BLaER1 (cell line): ENCODE measurements at regions not wholly inside any gene's neighbourhood (a gene's known extent, or its start where the extent isn't known, plus 50 kb on each side); places are given as distances from the start of the nearest gene placed in this dataset.
"Not testable (repeated sequence)": the region's sequence is repeated elsewhere in the genome, so short reads cannot be mapped to it uniquely, and the experiment has no call there.

ENCODE experiments used
- H3K27ac ChIP-seq: shearing (Covaris generic); formaldehyde crosslinking; 2 replicates; pipeline ENCODE4 v1.8.1; 2022
- H3K27me3 ChIP-seq: shearing (Covaris generic); formaldehyde crosslinking; 2 replicates; pipeline ENCODE4 v1.8.1; 2022
- H3K36me3 ChIP-seq: shearing (Covaris generic); formaldehyde crosslinking; 2 replicates; pipeline ENCODE4 v1.8.1; 2022
- H3K4me1 ChIP-seq: shearing (Covaris generic); formaldehyde crosslinking; 2 replicates; pipeline ENCODE4 v1.8.1; 2022
- H3K4me2 ChIP-seq: shearing (Covaris generic); formaldehyde crosslinking; 2 replicates; pipeline ENCODE4 v1.8.1; 2022
- H3K4me3 ChIP-seq: shearing (Covaris generic); formaldehyde crosslinking; 2 replicates; pipeline ENCODE4 v1.8.1; 2022
- H3K9ac ChIP-seq: shearing (Covaris generic); formaldehyde crosslinking; 2 replicates; pipeline ENCODE4 v1.8.1; 2022
- H3K9me3 ChIP-seq: shearing (Covaris generic); formaldehyde crosslinking; 2 replicates; pipeline ENCODE4 v1.8.1; 2022
- H4K20me1 ChIP-seq: shearing (Covaris generic); formaldehyde crosslinking; 2 replicates; pipeline ENCODE4 v1.8.1; 2022
- Cebpa-rat ChIP-seq: shearing (Covaris generic); IDR thresholded peaks from 2 replicates; pipeline ENCODE4 v1.8.1; 2022

DNA sequence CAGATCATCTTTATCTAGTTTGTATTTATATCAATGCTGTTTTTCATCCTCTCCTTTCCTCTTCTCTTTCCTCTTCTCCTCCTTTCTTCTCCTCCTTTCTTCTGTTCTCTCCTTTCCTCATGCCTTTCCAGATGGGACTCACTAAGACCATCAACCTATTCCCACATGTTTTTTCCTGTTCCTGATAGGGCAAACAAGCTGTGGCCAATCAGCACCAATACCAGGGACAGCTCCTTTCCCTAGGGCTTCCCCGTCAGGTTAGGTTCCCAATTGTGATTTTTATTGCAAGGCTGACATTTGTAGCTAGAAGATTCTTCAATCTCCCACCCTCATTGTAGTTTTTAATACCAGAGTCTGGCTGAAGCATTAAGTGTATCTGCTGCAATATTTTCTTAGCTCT is 76.3 kb upstream of the COL8A1 start:
- Histone ChIP-seq H4K20me1 (no peaks in the 10 kb centered on the region), H3K27me3 (no peaks in the 10 kb centered on the region), H3K4me2 (no peak overlapping the region), H3K27ac (no peak overlapping the region), H3K9me3 (0 out of 2 replicates have a peak, but pooled peaks cover 2% of the 10 kb centered on the region), H3K36me3 (no peaks in the 10 kb centered on the region), H3K9ac (no peak overlapping the region), H3K4me1 (no peaks in the 10 kb centered on the region), H3K4me3 (no peak overlapping the region)
- no peak for TF ChIP-seq Cebpa-rat

DNA sequence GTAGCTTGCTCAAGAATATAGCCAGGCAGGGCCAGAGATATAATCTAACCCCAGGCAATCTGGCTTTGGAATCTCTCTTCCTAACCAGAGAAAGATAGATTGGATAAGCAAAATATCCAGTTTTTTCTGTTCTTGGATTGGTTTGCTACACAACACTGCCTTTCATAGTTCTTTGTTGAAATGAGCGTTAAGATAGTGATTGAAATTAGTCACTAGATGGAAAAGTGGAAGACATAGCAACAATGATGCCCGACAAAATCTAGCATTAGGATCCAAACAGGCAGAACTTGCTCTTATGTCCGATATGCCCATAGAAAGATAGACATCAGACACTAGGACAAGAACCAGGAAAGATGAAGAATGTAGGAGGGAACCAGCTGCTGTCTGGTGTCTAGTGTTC is 77.3 kb upstream of the COL8A1 start:
- H3K9ac ChIP-seq, result no peak overlapping the region
- H3K27ac ChIP-seq, result no peak overlapping the region
- H3K4me2 ChIP-seq, result no peak overlapping the region
- 0 out of 2 replicates have a peak, but pooled peaks cover under 1% of the 10 kb centered on the region for H3K9me3 ChIP-seq
- H3K27me3 ChIP-seq, result no peaks in the 10 kb centered on the region
- no peaks in the 10 kb centered on the region for H3K4me1 ChIP-seq
- TF ChIP-seq Cebpa-rat, result no peak
- no peaks in the 10 kb centered on the region for H3K36me3 ChIP-seq
- no peaks in the 10 kb centered on the region for H4K20me1 ChIP-seq
- no peak overlapping the region for H3K4me3 ChIP-seq

DNA sequence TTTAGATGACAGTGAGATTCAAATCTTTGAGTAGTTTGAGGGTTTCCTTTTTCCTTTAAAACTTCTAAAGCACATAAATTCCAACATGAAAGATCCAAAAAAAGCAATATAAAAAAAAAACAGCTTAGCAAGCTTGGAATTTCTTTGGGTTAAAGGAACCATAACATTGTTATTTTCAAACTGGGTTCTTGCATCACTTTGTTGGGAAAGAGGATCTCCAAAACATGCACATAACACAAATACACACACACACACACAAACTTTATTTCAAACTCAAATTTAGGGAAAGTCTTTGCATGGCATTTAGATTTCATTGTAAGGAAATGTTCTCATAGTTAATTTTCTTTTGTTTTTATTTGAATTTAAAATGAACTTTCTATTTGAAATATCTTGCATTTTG is 79.2 kb upstream of the COL8A1 start:
- H3K27ac ChIP-seq, result no peak overlapping the region
- H3K36me3 ChIP-seq, result no peaks in the 10 kb centered on the region
- no peak overlapping the region for H3K4me2 ChIP-seq
- no peaks in the 10 kb centered on the region for H3K4me1 ChIP-seq
- no peaks in the 10 kb centered on the region for H3K27me3 ChIP-seq
- H4K20me1 ChIP-seq, result no peaks in the 10 kb centered on the region
- TF ChIP-seq Cebpa-rat, result no peak
- H3K9ac ChIP-seq, result no peak overlapping the region
- H3K9me3 ChIP-seq, result no peaks in the 10 kb centered on the region
- H3K4me3 ChIP-seq, result no peak overlapping the region

DNA sequence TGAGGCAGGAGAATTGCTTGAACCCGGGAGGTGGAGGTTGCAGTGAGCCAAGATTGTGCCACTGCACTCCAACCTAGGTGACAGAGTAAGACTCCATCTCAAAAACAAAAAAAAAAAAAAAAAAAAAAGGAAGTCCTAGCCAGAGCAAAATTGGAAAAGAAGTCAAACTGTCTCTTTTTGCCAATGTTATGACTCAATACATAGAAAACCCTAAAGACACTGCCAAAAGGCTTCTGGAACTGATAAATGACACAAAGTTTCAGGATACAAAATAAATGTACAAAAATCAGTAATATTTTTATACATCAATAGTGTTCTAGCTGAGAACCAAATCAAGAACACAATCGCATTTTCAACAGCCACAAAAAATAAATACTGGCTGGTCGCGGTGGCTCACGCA is 82.5 kb upstream of the COL8A1 start:
- H3K27ac ChIP-seq, H3K9me3 ChIP-seq, H3K4me3 ChIP-seq, H3K4me1 ChIP-seq, H3K27me3 ChIP-seq, H4K20me1 ChIP-seq, H3K36me3 ChIP-seq, H3K9ac ChIP-seq, H3K4me2 ChIP-seq: not testable (repeated sequence)

DNA sequence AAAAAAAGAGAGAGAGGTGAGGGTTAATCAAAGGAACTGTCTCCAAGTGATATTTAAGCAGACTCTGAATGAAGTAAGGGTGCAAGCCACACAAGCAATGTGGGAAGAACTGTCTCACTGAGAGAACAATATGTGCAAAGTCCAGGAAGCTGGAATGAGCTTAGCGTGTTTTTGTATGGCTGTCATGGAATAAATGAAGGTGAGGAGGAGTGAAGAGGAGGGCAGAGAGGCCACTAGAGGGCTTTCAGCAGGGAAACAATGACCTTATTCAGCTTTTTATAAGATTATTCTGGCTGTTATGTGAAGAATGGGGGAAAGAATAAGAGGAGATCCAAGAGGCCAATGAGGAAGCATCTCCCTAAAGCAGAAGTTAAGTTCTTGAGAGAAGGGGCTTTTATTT is 86.9 kb upstream of the COL8A1 start:
- no peak overlapping the region for H3K9ac ChIP-seq
- no peaks in the 10 kb centered on the region for H3K4me1 ChIP-seq
- no peaks in the 10 kb centered on the region for H3K27me3 ChIP-seq
- no peak overlapping the region for H3K4me3 ChIP-seq
- H3K27ac ChIP-seq, result no peak overlapping the region
- no peak for TF ChIP-seq Cebpa-rat
- H4K20me1 ChIP-seq, result no peaks in the 10 kb centered on the region
- no peak overlapping the region for H3K4me2 ChIP-seq
- H3K9me3 ChIP-seq, result no peaks in the 10 kb centered on the region
- H3K36me3 ChIP-seq, result no peaks in the 10 kb centered on the region

DNA sequence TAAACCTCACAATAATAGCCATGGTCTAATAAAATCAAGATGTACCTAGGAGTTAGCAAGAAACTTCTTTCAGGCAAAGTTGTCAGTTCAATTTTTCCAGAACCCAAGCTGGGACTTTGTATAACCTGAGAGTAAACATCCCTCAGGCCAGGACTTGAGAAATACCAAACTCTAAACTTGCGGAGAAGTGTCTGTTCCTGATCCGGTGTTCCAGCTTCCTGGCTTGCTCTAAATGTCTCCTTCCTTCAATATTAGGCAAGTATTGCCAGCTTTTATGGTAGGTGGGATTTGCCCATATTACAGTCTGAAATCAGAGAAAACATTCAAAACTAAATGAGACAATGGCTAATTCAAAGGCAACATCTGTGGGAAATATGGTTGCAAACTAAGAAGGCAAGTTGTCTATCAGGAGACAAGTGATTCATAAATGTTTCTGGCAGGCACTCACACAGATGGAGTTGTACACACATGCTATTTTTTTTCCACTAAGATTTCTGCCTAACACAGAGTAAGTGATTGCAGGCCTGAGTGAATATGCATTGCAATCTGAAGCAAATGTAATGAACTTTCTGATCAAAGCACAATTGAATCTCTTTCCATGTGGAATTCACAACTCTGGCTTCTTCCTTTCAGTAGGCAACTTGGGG is 88.3 kb upstream of the COL8A1 start:
- Histone ChIP-seq H3K4me3 (no peak overlapping the region), H3K27me3 (no peaks in the 10 kb centered on the region), H3K36me3 (no peaks in the 10 kb centered on the region), H4K20me1 (no peaks in the 10 kb centered on the region), H3K4me2 (no peak overlapping the region), H3K9me3 (no peaks in the 10 kb centered on the region), H3K4me1 (no peaks in the 10 kb centered on the region), H3K9ac (no peak overlapping the region), H3K27ac (no peak overlapping the region)
- no peak for TF ChIP-seq Cebpa-rat

DNA sequence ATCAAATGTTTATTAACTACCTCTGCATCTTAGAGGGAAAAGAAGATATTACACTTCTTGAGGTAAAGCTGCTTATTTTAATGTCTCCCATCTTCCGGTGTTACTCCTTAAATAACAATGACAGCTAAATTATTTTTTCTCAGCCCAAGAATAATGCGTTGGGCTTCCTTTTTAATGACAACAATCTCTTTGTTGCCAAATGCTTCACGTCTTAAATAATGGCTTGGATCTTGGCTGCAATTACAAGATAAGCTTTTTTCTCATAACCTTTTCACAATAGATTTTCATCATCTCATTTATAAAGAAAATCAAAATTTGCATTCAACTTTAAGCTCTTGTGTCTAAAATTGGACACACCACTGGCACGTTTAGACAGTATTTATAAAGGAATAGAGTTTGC is 89.2 kb upstream of the COL8A1 start:
- H3K9ac ChIP-seq, result no peak overlapping the region
- TF ChIP-seq Cebpa-rat, result no peak
- no peak overlapping the region for H3K27ac ChIP-seq

DNA sequence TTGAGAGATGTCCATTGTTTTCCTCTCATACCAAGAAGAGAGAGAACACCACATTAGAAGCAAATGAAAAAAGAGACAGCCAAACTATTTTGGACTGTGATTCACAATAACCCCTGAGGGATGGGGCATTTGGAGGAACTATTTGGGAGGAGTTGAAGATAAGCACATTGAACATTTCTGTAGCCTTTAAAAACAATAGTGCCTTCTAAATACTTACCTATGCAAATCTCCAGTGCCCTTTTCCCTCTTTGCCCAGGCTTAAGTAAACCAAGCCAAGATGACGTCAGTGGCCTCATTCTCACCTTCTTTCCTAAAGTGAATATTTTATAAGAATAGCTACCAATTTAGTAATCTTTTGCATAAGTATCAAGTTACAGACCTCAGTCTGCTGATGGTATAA is 89.7 kb upstream of the COL8A1 start:
- H3K27ac ChIP-seq, result no peak overlapping the region
- no peaks in the 10 kb centered on the region for H3K27me3 ChIP-seq
- no peak for TF ChIP-seq Cebpa-rat

More for the DNA sequence above, 89.2 kb upstream of the COL8A1 start:
- Histone ChIP-seq H3K27me3 (no peaks in the 10 kb centered on the region), H3K4me2 (no peak overlapping the region), H3K36me3 (no peaks in the 10 kb centered on the region), H4K20me1 (no peaks in the 10 kb centered on the region), H3K9me3 (no peaks in the 10 kb centered on the region), H3K4me3 (no peak overlapping the region), H3K4me1 (no peaks in the 10 kb centered on the region)

DNA sequence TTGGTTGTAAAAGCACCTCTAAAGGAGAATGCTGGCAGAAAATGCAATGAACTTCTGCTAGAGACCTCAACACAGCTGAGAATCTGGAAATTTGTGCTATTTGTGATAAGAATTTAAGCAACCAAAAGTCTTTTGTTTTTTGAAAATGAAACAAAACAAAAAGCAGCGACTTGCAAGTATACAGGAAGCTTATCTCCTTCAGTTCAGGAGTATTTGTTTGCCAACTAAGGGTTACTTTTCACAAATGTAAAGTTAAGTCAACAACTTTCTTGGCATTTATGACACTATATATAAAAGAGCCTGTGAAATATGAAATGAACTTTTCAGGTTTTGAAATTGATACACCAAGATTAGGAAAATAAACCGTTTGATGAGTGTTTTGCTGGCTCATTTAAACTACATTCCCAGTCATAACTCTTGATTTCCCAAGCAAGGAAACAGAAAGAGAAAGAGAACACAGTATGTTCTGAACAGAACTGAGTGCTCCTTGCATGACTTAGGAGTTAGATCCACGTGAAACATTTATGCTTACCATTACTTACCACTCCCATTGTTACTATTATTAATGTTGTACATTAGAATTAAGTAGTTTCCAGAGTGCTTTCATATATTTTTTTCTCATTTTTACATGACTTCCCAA is 92.3 kb upstream of the COL8A1 start:
- no peak for TF ChIP-seq Cebpa-rat
- Histone ChIP-seq H3K27ac (no peak overlapping the region), H3K4me1 (no peaks in the 10 kb centered on the region), H3K9ac (no peak overlapping the region), H3K9me3 (no peaks in the 10 kb centered on the region), H4K20me1 (no peaks in the 10 kb centered on the region), H3K4me3 (no peak overlapping the region), H3K4me2 (no peak overlapping the region), H3K36me3 (no peaks in the 10 kb centered on the region), H3K27me3 (no peaks in the 10 kb centered on the region)

More for the DNA sequence above, 89.7 kb upstream of the COL8A1 start:
- no peak overlapping the region for H3K9ac ChIP-seq
- H3K4me3 ChIP-seq, result no peak overlapping the region
- no peaks in the 10 kb centered on the region for H3K36me3 ChIP-seq
- H3K4me2 ChIP-seq, result no peak overlapping the region
- no peaks in the 10 kb centered on the region for H3K9me3 ChIP-seq
- no peaks in the 10 kb centered on the region for H3K4me1 ChIP-seq
- no peaks in the 10 kb centered on the region for H4K20me1 ChIP-seq

DNA sequence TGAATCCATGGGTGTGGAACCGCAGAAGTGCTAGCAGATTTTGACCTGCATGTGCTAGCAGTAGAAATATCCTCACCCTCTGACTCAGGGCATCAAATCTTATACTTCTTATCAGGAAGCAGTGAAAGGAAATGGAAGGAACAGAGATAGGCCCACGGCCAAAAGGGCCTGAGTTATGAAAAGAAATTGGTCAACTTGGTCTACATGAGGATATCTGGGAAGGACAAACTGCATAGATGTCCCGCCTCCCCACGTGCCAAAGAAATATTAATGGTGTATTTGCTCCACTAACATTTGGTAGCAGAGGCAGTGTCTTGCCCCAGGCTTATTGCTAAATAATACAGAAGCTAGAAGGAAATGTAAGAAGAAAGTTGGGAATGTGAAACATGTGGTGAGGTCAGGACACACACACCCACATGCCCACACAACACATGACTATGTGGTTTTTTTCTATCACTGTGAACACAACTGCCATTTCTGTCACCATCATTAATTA is 93.6 kb upstream of the COL8A1 start:
- H3K9me3 ChIP-seq, result peaks cover 4% of the 10 kb centered on the region; the same call in 1 of the 2 replicates
- H3K27ac ChIP-seq, result no peak overlapping the region
- no peak overlapping the region for H3K9ac ChIP-seq
- H3K4me1 ChIP-seq, result no peaks in the 10 kb centered on the region
- no peaks in the 10 kb centered on the region for H3K36me3 ChIP-seq
- no peak overlapping the region for H3K4me2 ChIP-seq
- H3K4me3 ChIP-seq, result no peak overlapping the region
- TF ChIP-seq Cebpa-rat, result no peak
- H4K20me1 ChIP-seq, result no peaks in the 10 kb centered on the region
- H3K27me3 ChIP-seq, result no peaks in the 10 kb centered on the region
